ENCODE measurements at regions not wholly inside any gene's neighbourhood (a gene's known extent, or its start where the extent isn't known, plus 50 kb on each side); places are given as distances from the start of the nearest gene placed in this dataset.

GRCh38 chr5:133892774-133893173 lies 75.7 kb downstream of the C5orf15 start:
- H3K4me1 ChIP-seq (replicated peaks) = no peaks in the 10 kb centered on the region
- WGBS = 97% methylated on average over 3 of the region's 3 CpGs
- intact Hi-C loops (cut with DNase I) = no loop called here

GRCh38 chr5:133892306-133892705 lies 76.1 kb downstream of the C5orf15 start:
- no peak overlapping the region for H3K27ac ChIP-seq
- WGBS = 100% methylated on average over 1 of the region's 1 CpG
- no peaks in the 10 kb centered on the region for H3K36me3 ChIP-seq
- no peaks in the 10 kb centered on the region for H3K9me3 ChIP-seq
- intact Hi-C loops (cut with DNase I) = no loop called here
- DNase-seq (ENCODE audit: low spot score) = no peak
- no peaks in the 10 kb centered on the region for H3K4me1 ChIP-seq (replicated peaks)
- no peak overlapping the region for H3K4me3 ChIP-seq
- peaks cover 3% of the 10 kb centered on the region for H3K27me3 ChIP-seq (replicated peaks; ENCODE audit: insufficient read depth)
- TF ChIP-seq POLR2A (IDR thresholded peaks at IDR 0.05) = no peak
- no peak for TF ChIP-seq CTCF (IDR thresholded peaks at IDR 0.05)
- no peak for TF ChIP-seq POLR2AphosphoS5 (IDR thresholded peaks at IDR 0.05)

More at GRCh38 chr5:133892774-133893173, 75.7 kb downstream of the C5orf15 start:
- Histone ChIP-seq H3K27ac (no peak overlapping the region), H3K4me3 (no peak overlapping the region), H3K9me3 (no peaks in the 10 kb centered on the region), H3K36me3 (no peaks in the 10 kb centered on the region), H3K27me3 (replicated peaks; ENCODE audit: insufficient read depth) (peaks cover 3% of the 10 kb centered on the region)
- DNase-seq (ENCODE audit: low spot score) = no peak
- TF ChIP-seq CTCF (IDR thresholded peaks at IDR 0.05) = no peak
- TF ChIP-seq POLR2AphosphoS5 (IDR thresholded peaks at IDR 0.05) = no peak
- TF ChIP-seq POLR2A (IDR thresholded peaks at IDR 0.05) = no peak

GRCh38 chr5:133891390-133891789 lies 77.0 kb downstream of the C5orf15 start:
- 80% methylated on average over 5 of the region's 5 CpGs for WGBS
- Histone ChIP-seq H3K9me3 (no peaks in the 10 kb centered on the region), H3K4me1 (replicated peaks) (no peaks in the 10 kb centered on the region), H3K4me3 (no peak overlapping the region), H3K27me3 (replicated peaks; ENCODE audit: insufficient read depth) (peaks cover 3% of the 10 kb centered on the region), H3K27ac (no peak overlapping the region), H3K36me3 (no peaks in the 10 kb centered on the region)
- intact Hi-C loops (cut with DNase I) = no loop called here
- DNase-seq (ENCODE audit: low spot score) = no peak
- TF ChIP-seq POLR2A (IDR thresholded peaks at IDR 0.05) (no peak), CTCF (IDR thresholded peaks at IDR 0.05) (no peak), POLR2AphosphoS5 (IDR thresholded peaks at IDR 0.05) (no peak)

- TF ChIP-seq POLR2A (IDR thresholded peaks at IDR 0.05) (no peak), CTCF (IDR thresholded peaks at IDR 0.05) (no peak), POLR2AphosphoS5 (IDR thresholded peaks at IDR 0.05) (no peak)
- Histone ChIP-seq H3K36me3 (no peaks in the 10 kb centered on the region), H3K4me1 (replicated peaks) (no peaks in the 10 kb centered on the region), H3K27ac (no peak overlapping the region), H3K27me3 (replicated peaks; ENCODE audit: insufficient read depth) (peaks cover 3% of the 10 kb centered on the region), H3K9me3 (no peaks in the 10 kb centered on the region), H3K4me3 (no peak overlapping the region)
- intact Hi-C loops (cut with DNase I) = no loop called here
- WGBS = 70% methylated on average over 1 of the region's 1 CpG
- DNase-seq (ENCODE audit: low spot score) = no peak
Observed at GRCh38 chr5:133890776-133891280, 77.6 kb downstream of the C5orf15 start.

GRCh38 chr5:133890314-133890713 lies 78.1 kb downstream of the C5orf15 start:
- no peak overlapping the region for H3K4me3 ChIP-seq
- no peaks in the 10 kb centered on the region for H3K9me3 ChIP-seq
- no peaks in the 10 kb centered on the region for H3K36me3 ChIP-seq
- intact Hi-C loops (cut with DNase I) = no loop called here
- no peaks in the 10 kb centered on the region for H3K4me1 ChIP-seq (replicated peaks)
- H3K27me3 ChIP-seq (replicated peaks; ENCODE audit: insufficient read depth) = peaks cover 3% of the 10 kb centered on the region
- 76% methylated on average over 2 of the region's 2 CpGs for WGBS
- no peak for DNase-seq (ENCODE audit: low spot score)
- no peak overlapping the region for H3K27ac ChIP-seq
- TF ChIP-seq CTCF (IDR thresholded peaks at IDR 0.05) (no peak), POLR2A (IDR thresholded peaks at IDR 0.05) (no peak), POLR2AphosphoS5 (IDR thresholded peaks at IDR 0.05) (no peak)

All from prostate gland (tissue), 2 donors.